ENCODE measurements at regions not wholly inside any gene's neighbourhood (a gene's known extent, or its start where the extent isn't known, plus 50 kb on each side); places are given as distances from the start of the nearest gene placed in this dataset.

- TF ChIP-seq CTCF (IDR thresholded peaks at IDR 0.05) = no peak
- TF ChIP-seq POLR2A (IDR thresholded peaks at IDR 0.05) = no peak
- Histone ChIP-seq H3K4me3 (no peak overlapping the region), H3K27me3 (peaks cover 0 to 3% (median 0%) of the 10 kb centered on the region in 9 donors), H3K36me3 (no peaks in the 10 kb centered on the region), H3K27ac (no peak overlapping the region), H3K4me1 (peaks cover 0 to 9% (median 0%) of the 10 kb centered on the region in 12 donors), H3K9me3 (no peaks in the 10 kb centered on the region)
- intact Hi-C loops (cut with DNase I) = no loop called here
- ATAC-seq (no peak), DNase-seq (no peak)
- WGBS, 4 donors = 62 to 85% (median 68%) methylated on average over 4 of the region's 4 CpGs
These were observed 338.6 kb downstream of the SETD4 start for GRCh38 chr21:35721701-35722100.

- H3K27me3 ChIP-seq = no peaks in the 10 kb centered on the region
- DNase-seq (no peak), ATAC-seq (no peak)
- H3K27ac ChIP-seq = no peak overlapping the region
- WGBS, 4 donors = 46 to 62% (median 50%) methylated on average over 6 of the region's 6 CpGs
- TF ChIP-seq CTCF (IDR thresholded peaks at IDR 0.05) = no peak
- TF ChIP-seq POLR2A (IDR thresholded peaks at IDR 0.05) = no peak
- H3K4me1 ChIP-seq = peaks cover 0 to 9% (median 0%) of the 10 kb centered on the region in 12 donors
- intact Hi-C loops (cut with DNase I) = no loop called here
- H3K4me3 ChIP-seq = no peak overlapping the region
- no peaks in the 10 kb centered on the region for H3K9me3 ChIP-seq
- H3K36me3 ChIP-seq = no peaks in the 10 kb centered on the region
These were observed 340.1 kb downstream of the SETD4 start for GRCh38 chr21:35720208-35720731.

GRCh38 chr21:35719080-35719479, 341.2 kb downstream of the SETD4 start:
- DNase-seq (no peak), ATAC-seq (no peak)
- no peak overlapping the region for H3K4me3 ChIP-seq
- H3K4me1 ChIP-seq = peaks cover 0 to 9% (median 0%) of the 10 kb centered on the region in 12 donors
- H3K27ac ChIP-seq = no peak overlapping the region
- no peak for TF ChIP-seq POLR2A (IDR thresholded peaks at IDR 0.05)
- no peak for TF ChIP-seq CTCF (IDR thresholded peaks at IDR 0.05)
- H3K27me3 ChIP-seq = no peaks in the 10 kb centered on the region
- intact Hi-C loops (cut with DNase I) = no loop called here
- H3K9me3 ChIP-seq = no peaks in the 10 kb centered on the region
- WGBS, 4 donors = 74 to 83% (median 76%) methylated on average over 1 of the region's 1 CpG
- no peaks in the 10 kb centered on the region for H3K36me3 ChIP-seq

GRCh38 chr21:35716876-35717565, 343.3 kb downstream of the SETD4 start:
- TF ChIP-seq CTCF (IDR thresholded peaks at IDR 0.05) (no peak), POLR2A (IDR thresholded peaks at IDR 0.05) (no peak)
- no peak overlapping the region for H3K4me3 ChIP-seq
- DNase-seq (no peak), ATAC-seq (no peak)
- no peak overlapping the region for H3K27ac ChIP-seq
- H3K27me3 ChIP-seq = no peaks in the 10 kb centered on the region
- 40 to 56% (median 48%) methylated on average over 2 of the region's 2 CpGs for WGBS, 4 donors
- H3K4me1 ChIP-seq = peaks cover 0 to 9% (median 0%) of the 10 kb centered on the region in 12 donors
- no peaks in the 10 kb centered on the region for H3K9me3 ChIP-seq
- H3K36me3 ChIP-seq = no peaks in the 10 kb centered on the region
- intact Hi-C loops (cut with DNase I) = no loop called here

Measured in heart left ventricle (tissue), 16 donors.